HG02938 (cell line): ENCODE measurements at regions not wholly inside any gene's neighbourhood (a gene's known extent, or its start where the extent isn't known, plus 50 kb on each side); places are given as distances from the start of the nearest gene placed in this dataset.

Experiments
- ATAC-seq: cut with Tn5 transposase; IDR thresholded peaks from one replicate; pipeline ENCODE4 v1.9.1; 2021; ENCODE audit warnings: mild to moderate bottlenecking, moderate library complexity; ENCODE audit not compliant: unreplicated experiment

DNA sequence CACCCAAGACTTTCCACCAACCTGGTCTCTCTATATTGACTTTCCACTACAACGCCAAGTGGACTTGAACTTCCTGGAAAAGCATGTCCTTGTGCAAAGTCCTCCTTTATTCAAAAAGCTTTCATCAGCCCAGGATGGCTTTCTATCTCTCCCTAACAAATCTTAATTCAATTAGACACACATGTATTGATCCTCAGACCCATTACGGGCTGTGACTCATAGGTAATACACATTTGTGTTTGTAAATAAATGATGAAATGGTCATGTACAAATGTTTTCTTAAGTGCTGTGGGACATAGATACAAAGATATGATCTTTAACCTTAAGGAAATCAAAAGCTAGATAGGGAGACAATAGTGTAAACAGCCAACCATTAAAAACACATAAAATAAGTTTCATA lies 1189.7 kb downstream of the EFNB2 start:
- no peak for ATAC-seq

DNA sequence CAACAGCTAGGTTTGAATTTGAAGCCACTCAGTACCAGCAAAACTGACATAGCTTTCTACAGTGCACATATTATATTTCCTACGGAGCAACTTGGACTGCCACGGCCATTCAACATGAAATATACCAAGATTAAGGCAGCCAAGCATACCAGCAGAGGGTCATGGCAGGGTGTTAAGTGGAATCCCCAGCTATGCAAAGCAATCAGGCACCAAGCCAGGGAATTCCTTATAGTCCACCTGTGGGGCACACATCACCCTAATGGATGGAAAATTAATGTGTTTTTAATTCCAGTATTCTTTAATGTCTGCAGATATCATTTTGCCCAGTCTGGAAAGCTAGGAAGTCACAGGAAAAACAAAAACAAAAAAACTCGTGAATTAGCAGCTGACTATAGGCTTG lies 1190.3 kb downstream of the EFNB2 start:
- no peak for ATAC-seq

DNA sequence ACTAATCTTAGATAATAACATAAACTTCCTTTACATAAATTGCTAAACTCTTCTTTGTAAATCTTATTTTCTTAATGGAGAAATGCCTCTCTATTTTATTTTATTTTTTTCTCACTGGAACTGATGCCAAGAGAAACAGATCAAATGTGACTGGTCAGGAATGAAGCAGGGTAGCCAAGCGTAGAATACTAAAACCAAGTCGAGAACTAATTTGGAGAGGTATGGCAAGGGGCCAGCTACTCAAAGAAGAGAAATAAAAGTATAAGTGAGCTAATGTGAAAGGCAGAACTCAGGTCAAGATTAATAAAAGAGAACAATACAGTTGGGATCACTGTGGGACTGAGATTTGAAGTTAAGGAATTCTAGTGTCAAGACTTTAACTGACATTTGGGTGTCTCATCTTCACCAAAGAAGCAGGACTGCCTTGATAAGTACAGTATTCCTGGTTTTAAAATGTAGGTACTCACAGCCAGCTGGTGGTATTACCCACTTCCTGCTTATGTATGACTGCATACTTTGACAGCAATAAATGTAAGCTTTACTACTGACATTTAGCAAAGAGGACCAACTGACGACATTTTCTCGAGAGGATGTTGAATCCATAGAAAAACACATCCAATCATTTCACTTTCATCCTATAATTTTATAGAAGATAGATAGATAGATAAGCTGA lies 1192.2 kb downstream of the EFNB2 start:
- no peak for ATAC-seq

DNA sequence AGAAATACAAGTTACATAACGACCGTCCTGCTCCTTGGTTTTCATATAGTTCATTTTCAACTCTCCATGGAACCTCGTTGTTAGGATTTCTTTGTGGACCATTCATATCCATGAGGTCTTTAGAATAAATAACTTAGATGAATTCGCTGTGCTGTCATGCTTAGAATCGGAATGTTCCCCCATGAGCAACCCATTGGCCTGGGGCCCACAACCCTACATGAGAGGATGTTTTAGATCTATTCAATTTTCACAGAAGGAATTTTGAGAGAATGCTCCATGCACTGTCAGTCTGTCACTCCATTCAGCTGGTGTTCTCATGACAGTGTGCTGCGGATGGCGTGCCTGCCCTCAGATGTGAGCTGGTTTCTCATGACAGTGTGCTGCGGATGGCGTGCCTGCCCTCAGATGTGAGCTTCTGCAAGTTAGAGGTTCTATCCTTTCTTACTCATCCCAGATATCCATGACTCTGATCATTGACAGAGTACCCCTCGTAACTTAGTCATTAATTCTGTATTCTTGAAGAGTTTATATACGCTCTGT lies 1193.1 kb downstream of the EFNB2 start:
- no peak for ATAC-seq

DNA sequence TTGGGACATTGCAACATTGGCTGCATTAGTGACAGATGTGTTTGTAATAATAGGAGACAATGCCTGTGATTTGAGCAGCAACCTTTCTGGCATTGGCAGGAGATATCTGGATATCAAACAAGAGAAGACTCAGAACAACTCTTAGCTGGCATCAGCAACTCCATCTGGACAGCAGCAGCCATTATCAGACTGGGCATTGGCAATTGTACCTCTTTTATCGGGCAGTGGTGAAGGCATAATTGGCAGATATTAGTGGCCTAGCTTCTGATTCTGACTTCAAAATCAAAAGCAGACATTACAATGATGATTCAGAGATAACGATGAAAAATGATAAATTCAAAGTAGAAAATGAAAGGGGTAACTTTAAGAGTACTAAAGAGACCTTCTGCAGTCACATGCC lies 1193.7 kb downstream of the EFNB2 start:
- ATAC-seq, result no peak

DNA sequence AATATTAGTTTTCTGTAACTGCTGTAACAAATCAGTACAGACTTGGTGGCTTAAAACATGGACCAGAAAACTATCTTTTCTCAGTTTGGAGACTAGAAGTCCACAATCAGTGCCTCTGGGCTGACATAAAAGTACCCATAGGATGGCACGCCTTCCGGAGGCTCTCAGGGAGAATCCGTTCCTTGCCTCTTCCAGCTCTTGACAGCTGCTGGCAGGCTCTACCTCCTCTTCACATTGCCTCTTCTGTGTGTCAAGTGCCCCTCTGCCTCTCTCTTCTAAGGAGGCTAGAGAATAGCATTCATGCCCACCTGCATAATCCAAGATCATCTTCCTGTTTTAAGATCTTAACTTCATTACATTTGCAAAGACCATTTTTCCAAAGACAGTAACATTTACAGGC lies 1194.2 kb downstream of the EFNB2 start:
- no peak for ATAC-seq

DNA sequence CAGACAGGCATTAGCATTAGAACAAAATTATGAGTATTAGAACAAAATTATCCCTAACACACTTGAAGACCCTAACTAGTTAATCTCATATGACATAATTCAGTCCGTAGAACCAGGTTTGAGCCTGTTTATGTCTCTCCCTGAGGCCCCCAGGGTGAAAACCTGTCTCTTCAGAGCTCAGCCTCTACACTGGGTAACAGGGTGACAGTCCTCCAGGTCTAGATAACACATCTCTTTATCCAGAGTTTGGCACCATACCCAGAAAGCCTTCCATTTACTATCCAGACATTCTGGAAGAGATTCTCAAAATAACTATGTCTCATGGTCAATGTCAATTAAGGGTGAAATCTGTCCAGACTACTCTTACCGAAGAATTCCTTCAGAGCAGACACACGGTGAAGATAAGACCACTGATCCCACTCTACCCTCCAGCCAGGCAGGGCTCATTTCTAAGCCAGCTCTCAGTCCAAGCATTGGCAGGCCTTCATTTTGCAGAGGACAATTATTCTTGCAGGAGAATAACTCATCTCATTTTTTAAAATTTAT lies 1195.3 kb downstream of the EFNB2 start:
- ATAC-seq, result no peak

DNA sequence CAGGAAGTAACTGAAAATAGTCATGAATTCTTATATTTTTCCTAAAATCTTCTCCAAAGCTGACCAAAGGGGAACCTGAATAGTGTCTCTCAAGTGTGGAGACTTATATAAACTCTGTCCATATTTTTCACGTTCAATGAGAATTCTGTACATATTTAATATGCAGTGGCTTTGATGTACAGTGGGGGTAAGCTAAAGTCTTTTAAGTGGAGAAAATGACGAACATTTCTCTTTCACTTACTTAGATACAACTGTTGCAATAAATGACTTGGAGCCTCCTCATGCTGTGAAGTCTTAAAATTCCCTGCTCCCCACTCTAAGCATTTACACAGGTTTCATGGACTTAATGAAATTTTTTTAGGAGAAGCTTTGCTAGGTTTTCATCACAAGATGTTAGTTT lies 1196.7 kb downstream of the EFNB2 start:
- ATAC-seq, result no peak

DNA sequence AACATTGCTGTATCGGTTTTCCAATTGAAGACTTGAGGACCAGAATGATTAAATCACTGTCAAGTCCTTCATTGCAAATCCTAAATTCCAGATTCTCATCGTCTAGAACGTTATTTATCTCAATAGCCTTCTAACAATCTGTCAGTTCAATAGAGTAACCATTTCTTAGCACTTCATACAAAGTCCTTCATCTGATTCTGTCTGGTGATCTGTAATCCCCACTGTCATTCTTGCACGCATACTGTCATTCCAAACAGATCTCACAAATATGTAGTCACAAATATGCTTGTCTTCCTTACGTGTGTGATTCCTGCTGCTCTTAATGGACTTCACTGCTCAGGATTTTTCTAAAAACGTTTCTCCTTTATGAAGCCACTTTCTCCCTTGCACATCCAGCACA lies 1197.5 kb downstream of the EFNB2 start:
- no peak for ATAC-seq

DNA sequence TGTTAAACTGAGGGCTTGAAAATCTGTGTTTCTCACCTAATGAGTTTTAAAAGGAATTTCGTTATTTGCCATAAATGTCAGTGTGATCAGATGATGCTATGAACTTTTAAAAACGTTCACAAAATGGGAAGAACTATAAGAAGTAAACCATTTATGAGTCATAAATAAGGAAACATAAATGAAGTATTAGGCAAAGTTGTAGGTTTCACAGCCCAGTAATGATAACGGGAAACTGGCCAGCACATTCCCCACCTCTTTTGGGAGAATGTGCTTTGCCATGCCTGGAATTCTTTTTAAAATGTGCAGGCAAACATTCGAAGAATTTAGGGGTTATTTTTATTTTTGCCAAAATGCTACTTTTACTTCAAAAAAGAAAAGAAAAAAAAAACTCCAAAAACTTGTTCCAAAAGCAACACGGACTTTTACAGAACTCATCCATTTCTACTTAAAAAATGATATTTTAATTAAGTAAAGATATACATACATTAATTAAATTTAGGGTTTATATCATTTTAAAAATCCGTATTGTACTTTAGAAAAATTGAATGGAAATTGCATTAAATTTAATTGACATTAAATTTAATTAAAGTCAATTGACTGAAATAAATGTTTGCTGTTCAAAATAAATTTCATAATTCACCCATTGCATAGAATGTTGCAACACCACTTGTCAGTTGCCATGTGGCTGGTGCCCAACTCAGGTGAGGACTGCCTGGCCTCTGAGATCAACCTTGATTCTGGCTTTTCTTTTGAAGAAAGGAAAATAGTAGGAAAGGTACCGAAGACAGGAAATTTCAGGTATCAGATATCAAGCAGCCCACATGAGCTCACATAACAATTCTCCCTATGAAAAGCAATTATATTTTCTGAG lies 1198.5 kb downstream of the EFNB2 start:
- ATAC-seq, result no peak

DNA sequence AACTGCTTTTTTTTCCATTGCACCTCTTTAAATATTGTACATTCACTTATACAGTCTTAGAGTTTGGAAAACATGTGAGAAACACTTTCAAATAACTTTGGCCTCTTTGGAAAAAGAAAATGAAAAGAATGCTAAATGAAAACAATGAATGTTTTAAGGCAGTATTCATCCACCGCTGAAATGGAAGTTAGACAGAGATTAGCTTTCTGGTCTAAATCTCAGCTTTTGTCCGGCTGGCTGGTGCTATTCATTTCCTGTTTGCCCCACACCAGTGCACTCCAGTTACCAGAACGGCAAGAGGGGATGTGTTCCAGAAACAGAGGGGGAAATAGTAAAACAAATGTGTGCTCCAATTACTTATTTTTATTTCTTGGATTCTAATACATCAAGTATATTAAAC lies 1201.3 kb downstream of the EFNB2 start:
- ATAC-seq, result no peak

DNA sequence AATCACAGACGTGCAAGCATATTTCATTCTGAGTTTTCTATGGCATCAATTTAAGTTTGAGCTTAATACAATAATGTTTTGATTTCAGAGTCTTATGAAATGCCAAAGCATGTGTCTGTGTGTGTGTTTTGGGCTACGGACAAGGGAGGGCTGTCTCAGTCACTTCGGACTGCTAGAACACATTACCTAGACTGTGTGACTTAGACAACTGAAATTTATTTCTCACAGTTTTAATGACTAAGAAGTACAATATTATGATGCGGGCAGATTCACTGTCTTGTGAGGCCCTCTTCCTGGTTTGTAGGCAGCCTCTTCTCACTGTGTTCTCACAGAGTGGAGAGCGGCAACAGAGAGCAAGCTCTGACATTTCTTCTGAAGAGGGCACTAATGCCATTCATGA lies 1202.0 kb downstream of the EFNB2 start:
- ATAC-seq, result no peak

DNA sequence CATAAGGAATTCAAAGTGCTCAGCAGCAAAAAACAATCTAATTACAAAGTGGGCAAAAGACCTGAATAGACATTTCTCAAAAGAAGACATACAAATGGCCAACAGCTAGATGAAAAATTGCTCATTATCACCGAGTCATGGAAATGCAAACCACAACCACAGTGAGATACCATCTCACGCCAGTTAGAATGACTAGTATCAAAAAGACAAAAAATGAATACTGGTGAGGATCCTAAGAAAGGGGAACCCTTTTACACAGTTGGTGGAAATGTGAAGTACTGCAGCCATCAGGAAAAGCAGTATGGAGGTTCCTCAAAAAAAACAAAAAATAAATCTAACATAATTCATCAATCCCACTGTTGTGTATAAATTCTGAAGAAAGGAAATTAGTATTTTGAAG lies 1206.1 kb downstream of the EFNB2 start:
- no peak for ATAC-seq

DNA sequence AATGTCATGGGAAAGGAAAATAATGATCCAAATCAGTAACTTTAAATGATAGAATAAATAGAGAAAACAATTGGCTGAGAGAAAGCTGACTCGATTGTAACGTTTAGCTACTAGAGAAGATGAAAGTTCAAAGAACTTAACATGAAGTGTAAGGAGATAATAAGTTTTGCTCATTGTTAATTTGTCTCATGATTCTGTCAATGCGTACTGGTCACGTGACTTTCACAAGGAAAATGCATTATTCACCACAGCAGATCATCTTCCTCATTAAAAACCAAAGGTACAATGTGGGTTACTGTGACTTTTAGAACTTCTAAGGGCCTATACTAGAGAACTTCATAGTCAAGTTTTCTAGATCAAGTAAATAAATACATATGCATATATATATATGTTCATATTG lies 1207.2 kb downstream of the EFNB2 start:
- no peak for ATAC-seq

DNA sequence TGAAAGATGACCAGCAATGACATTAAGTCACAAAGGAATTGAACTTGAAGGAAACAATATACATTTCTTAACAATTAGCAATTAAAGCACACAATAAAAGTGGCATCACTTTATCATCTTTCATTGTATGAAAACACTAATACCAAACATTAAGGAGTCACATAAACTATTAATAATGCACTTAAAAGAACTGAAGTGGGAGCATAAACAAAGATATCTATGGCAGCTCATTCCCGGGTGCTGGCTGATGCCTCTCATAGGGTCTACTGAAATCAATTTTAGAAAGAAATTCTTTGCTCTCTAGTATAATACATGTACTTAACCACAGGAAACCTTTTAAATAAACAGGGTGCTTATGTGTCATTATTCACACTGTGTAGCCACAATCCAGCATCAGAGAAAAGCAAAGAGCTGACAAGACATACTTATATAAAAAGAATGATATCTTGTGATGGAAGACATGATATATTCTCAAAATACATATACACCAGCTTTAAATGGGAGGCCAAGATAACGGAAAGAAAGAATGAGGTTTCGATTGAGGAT lies 1207.8 kb downstream of the EFNB2 start:
- no peak for ATAC-seq

DNA sequence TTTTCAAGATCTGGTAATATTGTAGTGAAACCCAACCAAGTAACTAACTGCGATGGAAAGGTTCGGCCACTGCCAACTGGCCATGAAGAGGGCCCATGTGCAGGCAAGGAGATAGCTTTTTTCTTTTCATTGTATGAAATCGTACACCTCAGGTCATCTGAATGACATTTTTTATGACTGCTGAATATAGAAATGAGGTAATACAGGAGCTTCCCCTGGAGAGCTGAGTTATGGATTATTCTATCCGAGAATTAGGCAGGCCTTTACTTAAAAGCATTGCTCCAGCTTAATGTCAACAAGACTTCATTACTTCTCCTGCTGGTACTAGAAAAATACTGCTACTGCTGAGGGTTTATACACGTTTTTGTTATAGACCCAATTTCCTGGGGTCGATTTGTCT lies 1215.6 kb downstream of the EFNB2 start:
- ATAC-seq, result no peak

DNA sequence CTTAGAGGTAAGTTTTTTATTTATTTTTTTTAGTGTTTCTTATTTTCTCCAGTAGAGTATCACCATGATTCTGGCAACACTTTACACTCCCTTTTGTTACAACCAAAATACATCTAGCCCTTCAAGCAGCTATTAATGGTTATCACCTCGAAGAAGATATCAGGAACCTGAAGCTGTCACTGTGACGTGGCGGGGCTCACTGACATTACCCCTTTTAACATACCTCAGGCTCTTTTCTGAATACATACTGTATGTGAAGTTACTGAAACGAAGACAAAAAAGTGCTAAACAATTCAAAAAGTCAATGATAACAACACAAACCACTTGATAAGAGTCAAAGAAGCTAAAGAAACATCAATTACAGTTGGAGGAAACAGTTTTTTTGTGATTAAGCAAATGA lies 1218.7 kb downstream of the EFNB2 start:
- ATAC-seq, result no peak

DNA sequence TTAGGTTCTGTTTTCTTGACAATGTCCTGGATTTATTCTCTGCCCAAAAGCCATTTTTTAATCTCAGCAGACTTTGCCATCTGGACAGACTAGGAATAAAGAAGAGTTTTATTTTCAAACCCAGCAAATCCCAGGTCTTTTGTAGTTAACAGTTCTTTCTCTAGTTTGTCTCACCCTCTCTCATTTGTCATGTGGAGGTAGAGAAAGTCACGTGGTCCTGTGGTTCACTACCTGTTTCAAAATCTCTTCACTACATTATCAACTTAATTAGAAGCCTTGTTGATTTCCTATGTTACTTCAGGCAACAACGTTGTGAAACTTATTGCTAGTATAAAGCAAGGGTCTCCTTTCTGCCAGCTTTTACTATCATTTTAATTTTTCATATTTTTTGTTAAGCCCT lies 1222.6 kb downstream of the EFNB2 start:
- ATAC-seq, result no peak

DNA sequence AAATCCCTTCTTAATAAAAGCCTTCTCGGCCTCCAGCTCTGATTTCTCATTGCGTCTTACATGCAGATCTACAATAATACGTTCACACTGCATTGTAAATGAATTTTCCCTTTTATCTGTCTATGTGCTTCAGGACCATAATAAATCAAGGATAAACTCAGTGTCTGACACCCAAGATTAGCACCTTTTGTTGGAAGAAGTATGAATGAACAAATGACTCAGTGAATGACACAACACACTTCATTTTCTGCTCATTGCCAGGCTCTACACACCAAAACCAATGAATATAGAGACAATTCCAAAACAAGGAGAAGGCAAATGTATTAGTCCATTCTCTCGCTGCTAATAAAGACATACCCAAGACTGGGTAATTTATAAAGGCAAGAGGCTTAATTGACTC lies 1224.4 kb downstream of the EFNB2 start:
- no peak for ATAC-seq

DNA sequence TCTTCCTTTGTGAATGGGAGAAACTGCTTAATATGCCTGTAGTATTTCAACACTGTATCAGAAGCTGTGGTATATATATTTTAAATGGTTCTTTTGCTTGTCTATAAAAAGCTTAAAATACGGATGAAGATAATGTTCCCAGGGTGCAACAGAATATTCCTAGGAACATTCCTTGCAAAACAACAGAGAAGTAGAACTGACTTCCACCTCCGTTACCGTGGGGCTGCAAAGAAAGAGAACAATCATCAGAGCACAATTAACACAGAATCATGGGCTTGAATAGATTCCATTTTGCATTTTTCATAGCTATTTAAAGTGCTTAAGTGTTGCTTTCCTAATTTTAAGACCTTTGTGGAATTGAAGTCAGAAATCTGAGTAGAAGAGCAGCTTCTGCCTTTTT lies 1227.7 kb downstream of the EFNB2 start:
- no peak for ATAC-seq

DNA sequence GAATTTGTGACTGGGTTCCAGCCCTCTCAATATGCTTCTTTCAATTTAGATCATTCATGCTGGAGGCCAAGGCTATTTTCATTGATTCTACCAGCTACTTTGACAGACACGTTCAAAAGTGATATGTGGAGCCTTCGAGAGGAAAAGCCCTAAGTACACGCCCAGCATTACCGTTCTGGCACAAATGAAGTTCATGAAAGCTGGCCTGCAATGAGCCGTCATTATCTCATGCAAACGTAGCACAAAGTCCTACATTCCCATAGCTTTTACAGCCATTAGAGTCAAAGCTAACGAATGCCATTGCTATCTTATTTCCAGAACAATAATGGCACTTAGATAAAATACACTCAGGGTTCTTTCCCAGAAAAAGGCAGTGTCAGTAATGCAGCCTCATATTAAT lies 1237.6 kb downstream of the EFNB2 start:
- ATAC-seq, result no peak

DNA sequence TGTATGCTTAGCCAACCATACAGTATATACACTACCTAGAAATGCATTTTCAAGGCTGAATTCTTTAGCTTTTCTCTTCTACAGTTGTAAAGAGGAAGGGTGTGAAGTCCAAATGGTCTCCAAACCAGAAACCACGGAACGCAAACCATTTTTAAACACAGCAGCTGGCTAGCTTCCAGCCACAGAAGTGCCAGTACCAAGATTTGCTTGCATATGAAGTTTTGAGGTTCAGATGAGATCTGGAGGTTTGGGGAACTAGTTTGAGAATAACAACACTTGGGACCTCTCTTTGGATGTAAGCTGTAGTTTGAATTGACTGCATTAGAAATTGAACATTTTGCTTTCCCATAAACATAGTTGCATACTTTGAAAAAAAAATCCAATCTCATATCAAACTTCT lies 1243.5 kb downstream of the EFNB2 start:
- ATAC-seq, result no peak
